ENCODE measurements at regions not wholly inside any gene's neighbourhood (a gene's known extent, or its start where the extent isn't known, plus 50 kb on each side); places are given as distances from the start of the nearest gene placed in this dataset.

GRCh38 chr3:154786724-154787123 lies 293.4 kb upstream of the MME start:
- no peak for TF ChIP-seq POLR2A (IDR thresholded peaks at IDR 0.05; ENCODE audit: low read length)
- TF ChIP-seq, protein P1, sequence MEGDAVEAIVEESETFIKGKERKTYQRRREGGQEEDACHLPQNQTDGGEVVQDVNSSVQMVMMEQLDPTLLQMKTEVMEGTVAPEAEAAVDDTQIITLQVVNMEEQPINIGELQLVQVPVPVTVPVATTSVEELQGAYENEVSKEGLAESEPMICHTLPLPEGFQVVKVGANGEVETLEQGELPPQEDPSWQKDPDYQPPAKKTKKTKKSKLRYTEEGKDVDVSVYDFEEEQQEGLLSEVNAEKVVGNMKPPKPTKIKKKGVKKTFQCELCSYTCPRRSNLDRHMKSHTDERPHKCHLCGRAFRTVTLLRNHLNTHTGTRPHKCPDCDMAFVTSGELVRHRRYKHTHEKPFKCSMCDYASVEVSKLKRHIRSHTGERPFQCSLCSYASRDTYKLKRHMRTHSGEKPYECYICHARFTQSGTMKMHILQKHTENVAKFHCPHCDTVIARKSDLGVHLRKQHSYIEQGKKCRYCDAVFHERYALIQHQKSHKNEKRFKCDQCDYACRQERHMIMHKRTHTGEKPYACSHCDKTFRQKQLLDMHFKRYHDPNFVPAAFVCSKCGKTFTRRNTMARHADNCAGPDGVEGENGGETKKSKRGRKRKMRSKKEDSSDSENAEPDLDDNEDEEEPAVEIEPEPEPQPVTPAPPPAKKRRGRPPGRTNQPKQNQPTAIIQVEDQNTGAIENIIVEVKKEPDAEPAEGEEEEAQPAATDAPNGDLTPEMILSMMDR (IDR thresholded peaks at IDR 0.05): no peak
- TF ChIP-seq NFE2L2 (conservative IDR thresholded peaks at IDR 0.05; ENCODE audit: low read length): no peak
- TF ChIP-seq REST (IDR thresholded peaks at IDR 0.05): no peak
- no peak for TF ChIP-seq ZFP36 (IDR thresholded peaks at IDR 0.05; ENCODE audit: borderline replicate concordance, partially characterized antibody)
- TF ChIP-seq RAD21 (conservative IDR thresholded peaks at IDR 0.05 in 1 of 2, IDR thresholded peaks at IDR 0.05 in 1 of 2): no peak
- no peak for TF ChIP-seq ATOH8 (CRISPR knock-in tag; IDR thresholded peaks at IDR 0.05; ENCODE audit: low read depth)
- TF ChIP-seq JUNB (IDR thresholded peaks at IDR 0.05): no peak
- TF ChIP-seq EP300 (IDR thresholded peaks at IDR 0.05): no peak
- no peak for TF ChIP-seq BCL3 (IDR thresholded peaks at IDR 0.05)
- TF ChIP-seq, protein P2, sequence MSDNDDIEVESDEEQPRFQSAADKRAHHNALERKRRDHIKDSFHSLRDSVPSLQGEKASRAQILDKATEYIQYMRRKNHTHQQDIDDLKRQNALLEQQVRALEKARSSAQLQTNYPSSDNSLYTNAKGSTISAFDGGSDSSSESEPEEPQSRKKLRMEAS (IDR thresholded peaks at IDR 0.05): no peak
- no peak for TF ChIP-seq SREBF2 (IDR thresholded peaks at IDR 0.05)

All from A549 (cell line).